ENCODE measurements at regions not wholly inside any gene's neighbourhood (a gene's known extent, or its start where the extent isn't known, plus 50 kb on each side); places are given as distances from the start of the nearest gene placed in this dataset.
A peak's percentile ranks its signal among the peaks of the same experiment; 100 is the strongest.
"Not testable (repeated sequence)": the region's sequence is repeated elsewhere in the genome, so short reads cannot be mapped to it uniquely, and the experiment has no call there.

- no peak for DNase-seq (ENCODE audit: low read depth)
Observed at GRCh38 chrX:39676434-39676833, 421.3 kb downstream of the BCOR start.

- no peak for DNase-seq (ENCODE audit: low read depth)
Observed at GRCh38 chrX:39677585-39677977, 420.2 kb downstream of the BCOR start.

- no peak for DNase-seq (ENCODE audit: low read depth)
Observed at GRCh38 chrX:39677978-39678791, 419.6 kb downstream of the BCOR start.

DNA sequence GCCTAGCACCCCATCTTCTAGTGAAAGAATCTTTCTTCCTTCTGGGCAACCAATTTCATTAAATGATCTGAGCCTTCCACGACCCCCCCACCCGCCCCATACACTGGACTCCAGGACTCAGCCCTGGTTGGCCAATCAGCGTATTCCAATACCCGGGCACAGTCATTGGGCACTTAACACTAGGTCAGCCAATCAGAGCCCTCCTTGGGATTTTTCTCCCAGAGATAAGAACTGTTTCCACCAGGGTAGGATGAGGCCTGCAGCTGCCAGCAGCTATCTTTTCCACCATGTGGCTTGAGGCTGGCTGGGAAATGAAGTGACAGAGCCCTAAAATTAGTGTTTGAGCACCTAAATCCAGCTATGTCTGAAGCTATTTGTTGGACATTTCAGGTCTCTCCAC is 418.8 kb downstream of the BCOR start:
- DNase-seq (ENCODE audit: low read depth), result no peak

- no peak for DNase-seq (ENCODE audit: low read depth)
Observed at GRCh38 chrX:39679497-39680157, 418.1 kb downstream of the BCOR start.

DNA sequence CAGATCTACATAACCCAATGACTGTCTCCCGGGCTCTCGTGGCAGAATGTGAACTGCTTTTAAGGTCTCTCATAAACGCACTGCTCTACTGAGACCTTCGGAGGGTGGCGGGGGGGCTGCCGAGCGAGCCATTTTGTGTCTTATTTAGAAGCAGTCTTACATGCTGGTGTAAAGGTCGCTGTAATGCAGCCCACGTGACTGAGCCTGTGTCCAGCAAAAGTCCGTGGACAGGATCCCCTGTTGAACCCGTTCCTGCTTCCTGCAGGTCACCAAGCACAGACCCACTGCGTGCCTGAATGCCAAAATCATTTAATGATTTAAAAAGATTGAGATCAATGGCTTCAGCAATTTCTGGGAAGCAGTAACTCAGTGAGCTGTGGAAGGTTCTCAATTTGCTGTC is 415.9 kb downstream of the BCOR start:
- DNase-seq (ENCODE audit: low read depth), result no peak

- no peak for DNase-seq (ENCODE audit: low read depth)
Observed at GRCh38 chrX:39682778-39683177, 415.0 kb downstream of the BCOR start.

DNA sequence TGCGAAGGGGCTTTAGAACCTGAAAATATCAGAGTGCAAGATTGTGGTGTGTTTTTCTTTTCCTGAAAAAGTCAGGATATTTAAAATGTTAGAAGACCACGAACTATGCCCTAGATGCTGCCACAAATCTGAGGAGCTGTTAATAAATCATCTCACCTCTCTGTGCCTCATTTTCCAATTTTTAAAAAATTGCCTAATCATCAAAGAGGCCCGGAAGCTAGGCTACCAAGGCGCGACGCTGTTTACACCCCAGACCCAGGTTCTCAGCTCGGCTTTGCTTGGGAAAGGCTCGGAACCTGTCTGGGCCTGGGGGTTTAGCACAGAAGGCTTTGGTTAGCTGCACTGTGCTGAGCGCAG is 409.6 kb downstream of the BCOR start:
- no peak for DNase-seq (ENCODE audit: low read depth)

DNA sequence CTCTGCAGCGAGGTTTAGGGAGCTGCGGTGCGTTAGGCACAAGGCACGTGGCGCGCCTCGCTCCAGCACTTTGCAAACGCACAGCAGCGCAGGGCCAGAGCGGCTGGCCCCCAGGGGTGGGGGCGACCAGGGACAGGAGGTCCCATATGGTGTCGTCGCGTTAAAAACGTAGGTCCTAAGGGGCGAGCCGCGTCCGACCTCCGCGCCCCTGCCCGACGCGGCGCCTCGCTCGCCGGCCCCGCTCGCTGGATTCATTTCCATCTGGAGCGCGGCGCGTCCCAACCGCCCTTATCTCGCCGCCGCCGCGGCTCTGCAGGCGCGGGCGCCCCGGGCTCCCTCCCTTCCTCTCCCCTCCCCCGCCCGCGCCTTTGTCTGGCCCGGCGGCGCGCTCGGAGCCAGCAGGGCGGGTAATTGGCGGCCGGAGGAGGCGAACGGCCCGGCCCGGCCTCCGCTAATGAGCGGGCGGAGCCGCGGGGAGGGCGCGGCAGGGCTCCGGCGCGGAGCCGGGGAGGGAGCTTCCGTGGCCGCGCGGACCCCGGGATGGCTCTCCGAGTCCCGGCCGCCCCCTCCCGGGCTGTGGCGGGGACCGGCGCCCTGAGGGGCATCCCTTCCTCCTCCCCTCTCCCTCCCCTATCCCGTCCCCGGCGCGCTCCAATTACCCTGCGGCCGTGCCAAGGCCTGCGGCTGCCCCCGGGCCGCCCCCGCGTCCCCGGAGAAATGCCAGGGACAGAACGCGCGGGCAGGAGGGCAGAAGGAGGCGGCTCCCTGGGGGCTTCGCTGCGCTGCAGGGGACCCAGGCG is 409.0 kb downstream of the BCOR start:
- peak; percentile 47 for DNase-seq (ENCODE audit: low read depth)

DNA sequence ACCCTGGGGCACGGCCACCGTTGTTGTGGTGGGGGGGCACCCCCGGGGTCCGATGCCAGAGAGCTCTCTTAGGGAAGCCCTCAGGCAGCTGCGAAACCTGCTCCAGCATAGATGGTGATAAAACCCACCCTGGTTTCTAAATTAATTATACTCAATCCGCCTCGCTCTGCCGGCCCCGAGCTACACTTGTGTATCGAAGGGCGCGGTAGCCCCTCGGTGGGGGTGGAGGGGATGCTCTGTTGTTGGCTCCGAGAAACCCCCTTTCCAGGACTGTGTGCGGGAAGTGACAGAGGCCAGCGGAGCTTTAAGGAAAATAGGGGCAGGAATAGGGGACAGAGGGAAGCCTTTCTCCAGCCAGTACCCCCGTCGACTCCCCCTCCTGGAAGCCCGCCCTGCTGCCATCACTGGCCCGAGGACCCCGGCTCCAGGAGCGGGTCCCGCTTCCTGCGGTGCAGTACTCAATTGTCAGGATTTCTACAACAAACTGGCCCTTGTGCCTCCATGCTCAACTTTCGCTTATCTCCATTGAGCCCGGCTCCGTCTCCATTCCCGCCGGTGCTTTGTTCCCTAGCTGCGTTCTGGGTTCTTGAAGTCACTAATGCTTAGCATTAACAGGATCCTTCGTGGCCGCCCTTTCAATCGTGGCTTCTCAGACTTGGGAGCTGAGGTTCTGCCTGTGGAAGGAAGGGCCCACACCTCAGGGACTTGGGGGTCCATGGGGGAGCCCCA is 408.2 kb downstream of the BCOR start:
- DNase-seq (ENCODE audit: low read depth), result no peak

- DNase-seq (ENCODE audit: low read depth), result no peak
Observed at GRCh38 chrX:39690541-39691415, 407.0 kb downstream of the BCOR start.

DNA sequence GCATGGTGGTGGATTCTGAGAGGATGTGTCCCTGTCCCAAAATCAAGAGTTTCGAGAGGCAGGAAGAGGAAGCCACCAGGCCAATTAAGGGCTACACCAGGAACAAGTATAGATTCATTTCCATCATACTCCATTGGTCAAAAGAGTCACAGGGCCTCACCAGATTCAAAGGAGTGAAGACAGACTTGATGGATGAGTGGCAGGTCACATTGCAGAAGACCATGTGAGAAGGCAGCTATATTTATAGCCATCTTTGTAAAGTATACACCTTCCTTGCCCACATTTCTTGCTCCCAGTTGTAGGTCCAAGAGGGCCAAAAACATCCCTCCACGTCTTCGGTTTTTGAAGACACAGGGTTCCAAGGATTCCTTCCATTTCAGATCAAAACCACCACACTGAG is 406.0 kb downstream of the BCOR start:
- DNase-seq (ENCODE audit: low read depth), result no peak

DNA sequence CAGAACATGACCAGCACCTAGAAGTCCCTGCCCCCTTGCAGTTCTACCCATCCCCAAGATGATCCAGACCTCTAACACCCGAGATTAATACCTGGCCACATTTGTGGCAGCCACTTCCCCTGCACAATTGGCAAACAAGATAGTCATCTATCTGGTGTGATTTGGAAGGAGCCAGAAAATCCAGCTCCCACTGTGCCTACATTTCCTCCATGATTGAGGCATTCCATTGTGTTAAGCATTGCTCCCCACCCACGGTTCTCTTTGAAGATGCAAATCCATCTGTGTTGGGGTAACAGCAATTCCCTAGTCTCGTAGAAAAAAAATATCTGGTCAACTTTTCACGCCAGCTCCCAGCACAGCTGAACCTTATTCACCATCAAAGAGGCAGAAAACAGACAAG is 405.0 kb downstream of the BCOR start:
- DNase-seq (ENCODE audit: low read depth), result no peak

- peak; percentile 19 for DNase-seq (ENCODE audit: low read depth)
Observed at GRCh38 chrX:39693298-39693697, 404.5 kb downstream of the BCOR start.

GRCh38 chrX:39702636-39703035 is 395.1 kb downstream of the BCOR start:
- DNase-seq (ENCODE audit: low read depth), result not testable (repeated sequence)

- no peak for DNase-seq (ENCODE audit: low read depth)
Observed at GRCh38 chrX:39703307-39703706, 394.5 kb downstream of the BCOR start.

DNA sequence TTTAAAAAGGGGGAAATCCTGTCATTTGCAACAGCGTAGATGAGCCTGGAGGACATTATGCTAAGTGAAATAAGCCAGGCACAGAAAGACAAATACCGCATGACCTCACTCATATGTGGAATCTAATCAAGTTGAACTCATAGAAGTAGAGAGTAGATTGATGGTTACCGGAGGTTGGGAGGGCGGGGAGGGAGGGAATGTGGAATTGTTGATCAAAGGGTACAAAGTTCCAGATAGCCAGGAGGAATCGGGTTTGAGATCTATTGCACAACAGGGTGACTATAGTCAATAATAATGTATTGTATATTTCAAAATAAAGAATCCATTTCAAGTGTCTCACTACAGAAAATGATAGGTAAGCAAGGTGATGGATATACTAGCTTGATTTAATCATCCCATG is 393.2 kb downstream of the BCOR start:
- DNase-seq (ENCODE audit: low read depth), result no peak

DNA sequence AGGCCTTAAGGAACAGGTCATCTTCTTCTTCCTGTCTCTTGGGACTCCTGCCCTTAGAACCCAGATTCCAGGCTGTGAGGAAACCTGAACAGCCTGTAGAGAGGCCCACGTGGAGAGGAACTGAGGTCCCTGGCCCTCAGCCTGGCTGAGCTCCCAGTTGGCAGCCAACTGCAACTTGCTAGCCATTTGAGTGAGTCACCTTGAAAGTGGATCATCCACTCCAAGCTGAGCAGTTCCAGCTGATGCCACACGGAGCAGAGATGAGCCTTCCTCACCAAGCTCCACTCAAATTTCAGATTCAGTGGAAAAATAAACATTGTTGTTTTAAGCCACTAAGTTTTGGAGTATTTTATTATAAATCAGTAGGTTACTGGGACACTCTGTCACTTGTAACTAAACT is 392.5 kb downstream of the BCOR start:
- DNase-seq (ENCODE audit: low read depth), result peak; percentile 81

GRCh38 chrX:39709364-39709763 is 388.4 kb downstream of the BCOR start:
- no peak for DNase-seq (ENCODE audit: low read depth)

DNA sequence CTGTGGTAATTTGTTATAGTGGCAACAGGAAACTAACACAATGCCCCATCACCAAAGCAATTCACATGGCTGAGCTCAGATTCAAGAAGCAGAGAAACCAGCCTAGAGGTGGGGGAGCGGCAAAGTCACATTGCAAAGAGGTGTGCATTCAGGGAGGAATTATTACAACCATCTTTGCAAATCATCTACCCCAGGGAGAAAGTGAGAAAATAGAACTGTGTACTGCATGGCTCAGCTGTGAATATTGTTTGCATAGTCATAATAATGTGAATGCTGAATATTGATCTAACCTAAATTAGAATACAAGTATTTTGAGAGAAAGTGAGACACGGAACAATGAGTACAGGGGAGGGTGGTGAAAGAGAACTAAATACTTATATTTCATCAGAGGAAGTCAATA is 387.9 kb downstream of the BCOR start:
- DNase-seq (ENCODE audit: low read depth), result no peak

GRCh38 chrX:39710776-39711175 is 387.0 kb downstream of the BCOR start:
- DNase-seq (ENCODE audit: low read depth), result no peak

All from amniotic epithelial cell (primary cell).